Activated naive CD4-positive, alpha-beta T cell treated with anti-CD3 and anti-CD28 coated beads, Interleukin-2, amount 50 U/mL, for 24 hours (primary cell): ENCODE measurements at regions not wholly inside any gene's neighbourhood (a gene's known extent, or its start where the extent isn't known, plus 50 kb on each side); places are given as distances from the start of the nearest gene placed in this dataset.
"Not testable (repeated sequence)": the region's sequence is repeated elsewhere in the genome, so short reads cannot be mapped to it uniquely, and the experiment has no call there.

ENCODE experiments used
- H3K27ac Mint-ChIP-seq: one replicate; pipeline ENCODE4 v1.8.0; 2021; ENCODE audit warnings: mild to moderate bottlenecking, mixed read lengths
- H3K27me3 Mint-ChIP-seq: one replicate; pipeline ENCODE4 v1.8.0; 2021; ENCODE audit warnings: mixed read lengths
- H3K36me3 Mint-ChIP-seq: one replicate; pipeline ENCODE4 v1.8.0; 2021; ENCODE audit warnings: mixed read lengths
- H3K4me1 Mint-ChIP-seq: one replicate; pipeline ENCODE4 v1.8.0; 2021; ENCODE audit warnings: mixed read lengths
- H3K4me3 Mint-ChIP-seq: one replicate; pipeline ENCODE4 v1.8.0; 2021; ENCODE audit warnings: mild to moderate bottlenecking, mixed read lengths
- H3K9me3 Mint-ChIP-seq: one replicate; pipeline ENCODE4 v1.8.0; 2021; ENCODE audit warnings: mixed read lengths

DNA sequence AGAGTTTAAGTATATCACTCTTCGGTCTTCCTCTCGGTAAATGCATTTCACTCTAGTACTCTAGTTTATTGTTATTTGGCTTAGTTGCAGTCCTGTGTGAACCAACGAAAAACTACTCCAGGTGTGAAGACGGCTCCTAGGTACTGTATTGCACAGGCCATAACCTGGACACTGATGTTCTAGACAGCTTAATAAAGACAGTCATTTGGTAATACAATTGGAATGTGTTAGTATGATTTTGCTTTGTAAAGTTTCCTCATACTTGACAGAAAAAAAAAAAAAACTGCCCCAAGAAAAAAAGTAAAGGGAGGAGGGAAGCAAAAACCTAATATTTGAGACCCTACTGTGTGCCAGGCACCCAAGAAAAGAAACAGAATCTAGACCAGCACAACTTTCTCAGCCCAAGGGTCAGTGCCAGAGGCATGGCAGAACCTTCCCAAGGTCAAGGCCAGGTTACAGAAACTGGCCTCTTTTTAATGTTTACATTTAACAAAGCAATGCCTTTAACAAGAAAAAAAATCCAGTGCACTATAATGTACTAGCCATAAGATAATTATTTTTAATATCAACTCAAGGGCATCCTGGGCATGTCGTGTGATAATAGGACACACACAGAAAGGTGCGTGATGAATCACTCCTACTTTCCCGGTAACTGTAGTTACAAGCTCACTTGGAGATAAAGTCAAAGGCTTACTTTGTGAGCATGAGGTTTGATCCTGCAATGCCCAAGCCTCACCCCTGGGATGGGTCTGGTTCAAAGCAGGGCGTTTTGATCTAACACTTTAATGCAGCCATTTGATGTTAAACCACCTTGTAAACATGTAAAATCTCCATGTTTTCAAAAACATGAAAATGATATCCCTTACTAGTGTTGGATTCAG, 110.6 kb downstream of the BMP4 start:
- no peaks in the 10 kb centered on the region for H3K27me3 Mint-ChIP-seq
- H3K27ac Mint-ChIP-seq = no peak overlapping the region
- no peaks in the 10 kb centered on the region for H3K36me3 Mint-ChIP-seq
- no peaks in the 10 kb centered on the region for H3K9me3 Mint-ChIP-seq
- H3K4me3 Mint-ChIP-seq = no peak overlapping the region
- no peaks in the 10 kb centered on the region for H3K4me1 Mint-ChIP-seq

DNA sequence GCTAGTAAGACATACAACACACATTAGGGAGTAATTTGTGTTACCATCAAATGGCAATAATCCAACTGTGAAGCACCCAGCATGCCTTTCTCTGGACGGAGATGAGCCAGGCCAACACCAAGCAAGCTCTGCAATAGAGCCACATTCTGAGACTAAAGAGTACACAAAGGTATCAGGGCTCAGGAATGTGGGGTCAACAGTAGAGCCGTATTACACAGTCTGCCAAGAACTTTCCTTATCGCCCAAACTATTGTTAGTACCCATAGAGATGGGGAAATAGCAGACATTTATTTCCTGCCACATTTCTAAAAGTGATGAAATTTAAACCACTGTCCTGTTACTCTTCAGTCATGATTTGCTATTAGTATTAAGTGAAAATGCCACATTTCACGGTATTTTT, 113.7 kb downstream of the BMP4 start:
- Mint-ChIP-seq H3K9me3 (no peaks in the 10 kb centered on the region), H3K27ac (no peak overlapping the region), H3K4me1 (no peaks in the 10 kb centered on the region), H3K36me3 (no peaks in the 10 kb centered on the region), H3K27me3 (no peaks in the 10 kb centered on the region), H3K4me3 (no peak overlapping the region)

DNA sequence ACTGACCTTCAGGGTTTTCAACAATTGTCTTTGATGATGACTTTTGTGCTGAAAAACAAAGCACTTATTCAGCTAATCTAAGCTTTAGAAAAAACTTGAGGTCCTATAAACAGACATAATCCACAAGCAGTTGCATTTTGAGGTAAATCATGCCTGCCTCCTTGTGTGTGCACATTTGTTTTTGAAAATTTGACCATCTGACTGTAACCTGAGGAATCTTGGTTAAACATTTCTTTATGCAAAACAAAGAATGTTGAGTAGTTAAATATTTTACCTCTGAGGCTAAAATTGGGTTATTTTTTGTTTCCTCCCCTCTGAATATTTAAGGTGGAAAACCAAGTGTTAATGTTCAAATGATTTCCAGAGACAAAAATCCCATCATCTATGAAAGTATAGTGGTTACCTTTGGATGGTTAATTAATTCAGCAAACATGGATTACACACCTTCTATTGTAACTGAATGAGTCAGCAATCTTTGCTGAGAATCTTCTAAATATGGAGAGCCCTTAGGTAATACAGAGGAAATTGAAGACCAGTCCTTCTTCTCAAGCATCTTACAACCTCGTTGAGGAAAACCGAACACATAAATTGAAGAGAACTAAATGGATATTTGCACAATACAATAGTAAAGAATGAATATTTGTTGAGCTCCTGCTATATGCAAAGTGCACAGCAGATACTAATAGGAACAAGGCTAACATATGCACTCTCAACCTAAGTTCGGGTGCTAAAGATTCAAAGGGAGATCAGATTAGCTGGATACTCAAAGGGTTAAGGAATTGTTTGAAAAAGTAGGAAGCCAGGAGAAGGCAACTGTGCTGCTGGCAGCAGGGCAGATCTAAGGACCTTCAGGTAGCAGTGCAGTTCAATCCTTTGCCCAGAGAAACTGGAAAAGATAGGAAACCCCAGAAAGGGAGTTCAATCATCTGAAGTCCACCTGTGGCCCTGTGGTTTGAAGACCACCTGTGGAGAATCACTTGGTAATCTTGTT, 115.2 kb downstream of the BMP4 start:
- Mint-ChIP-seq H3K27ac (no peak overlapping the region), H3K4me3 (no peak overlapping the region), H3K36me3 (no peaks in the 10 kb centered on the region), H3K4me1 (no peaks in the 10 kb centered on the region), H3K27me3 (no peaks in the 10 kb centered on the region), H3K9me3 (no peaks in the 10 kb centered on the region)

- Mint-ChIP-seq H3K9me3 (no peaks in the 10 kb centered on the region), H3K27ac (no peak overlapping the region), H3K27me3 (no peaks in the 10 kb centered on the region), H3K4me1 (no peaks in the 10 kb centered on the region), H3K36me3 (no peaks in the 10 kb centered on the region), H3K4me3 (no peak overlapping the region)
Observed at GRCh38 chr14:53840444-53840843, 116.2 kb downstream of the BMP4 start.

- H3K36me3 Mint-ChIP-seq = no peaks in the 10 kb centered on the region
- no peaks in the 10 kb centered on the region for H3K9me3 Mint-ChIP-seq
- no peaks in the 10 kb centered on the region for H3K4me1 Mint-ChIP-seq
- no peak overlapping the region for H3K4me3 Mint-ChIP-seq
- no peaks in the 10 kb centered on the region for H3K27me3 Mint-ChIP-seq
- H3K27ac Mint-ChIP-seq = no peak overlapping the region
Observed at GRCh38 chr14:53838374-53838773, 118.3 kb downstream of the BMP4 start.

- not testable (repeated sequence) for H3K4me1 Mint-ChIP-seq, H3K36me3 Mint-ChIP-seq, H3K27ac Mint-ChIP-seq
Observed at GRCh38 chr14:53837656-53838055, 119.0 kb downstream of the BMP4 start.

DNA sequence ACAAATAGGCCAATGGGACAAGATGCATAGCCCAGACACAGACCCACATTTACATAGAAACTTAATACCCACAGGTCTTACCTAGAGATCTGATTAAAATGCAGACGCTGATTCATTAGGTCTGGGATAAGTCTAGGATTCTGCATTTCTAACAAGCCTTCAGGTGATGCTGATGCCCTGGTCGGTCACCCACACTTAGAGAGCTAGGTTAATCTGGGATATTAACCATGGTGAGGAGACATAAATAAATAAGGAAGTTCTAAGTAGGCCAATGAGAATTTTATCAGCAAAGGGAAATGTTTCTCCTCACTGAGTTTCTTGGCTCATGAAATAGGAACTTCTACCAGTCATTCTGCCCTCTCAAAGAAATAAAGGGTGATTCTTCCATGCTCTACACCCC, 120.1 kb downstream of the BMP4 start:
- no peaks in the 10 kb centered on the region for H3K36me3 Mint-ChIP-seq
- H3K4me3 Mint-ChIP-seq = no peak overlapping the region
- no peaks in the 10 kb centered on the region for H3K9me3 Mint-ChIP-seq
- H3K27me3 Mint-ChIP-seq = no peaks in the 10 kb centered on the region
- no peak overlapping the region for H3K27ac Mint-ChIP-seq
- no peaks in the 10 kb centered on the region for H3K4me1 Mint-ChIP-seq

More at GRCh38 chr14:53837656-53838055, 119.0 kb downstream of the BMP4 start:
- not testable (repeated sequence) for H3K27me3 Mint-ChIP-seq, H3K4me3 Mint-ChIP-seq, H3K9me3 Mint-ChIP-seq

GRCh38 chr14:53828820-53829219, 127.8 kb downstream of the BMP4 start:
- no peaks in the 10 kb centered on the region for H3K9me3 Mint-ChIP-seq
- no peaks in the 10 kb centered on the region for H3K27me3 Mint-ChIP-seq
- no peaks in the 10 kb centered on the region for H3K36me3 Mint-ChIP-seq
- H3K4me1 Mint-ChIP-seq = no peaks in the 10 kb centered on the region
- no peak overlapping the region for H3K4me3 Mint-ChIP-seq
- no peak overlapping the region for H3K27ac Mint-ChIP-seq

GRCh38 chr14:53824061-53824460, 132.6 kb downstream of the BMP4 start:
- Mint-ChIP-seq H3K27me3 (no peaks in the 10 kb centered on the region), H3K36me3 (no peaks in the 10 kb centered on the region), H3K9me3 (no peaks in the 10 kb centered on the region), H3K27ac (no peak overlapping the region), H3K4me1 (no peaks in the 10 kb centered on the region), H3K4me3 (no peak overlapping the region)

- no peaks in the 10 kb centered on the region for H3K9me3 Mint-ChIP-seq
- H3K27ac Mint-ChIP-seq = no peak overlapping the region
- H3K36me3 Mint-ChIP-seq = no peaks in the 10 kb centered on the region
- H3K27me3 Mint-ChIP-seq = peaks cover 2% of the 10 kb centered on the region
- H3K4me1 Mint-ChIP-seq = no peaks in the 10 kb centered on the region
- H3K4me3 Mint-ChIP-seq = no peak overlapping the region
Observed at GRCh38 chr14:53814392-53814791, 142.2 kb downstream of the BMP4 start.

- H3K4me1 Mint-ChIP-seq = no peaks in the 10 kb centered on the region
- no peaks in the 10 kb centered on the region for H3K27me3 Mint-ChIP-seq
- peaks cover 4% of the 10 kb centered on the region for H3K9me3 Mint-ChIP-seq
- H3K36me3 Mint-ChIP-seq = no peaks in the 10 kb centered on the region
- no peak overlapping the region for H3K4me3 Mint-ChIP-seq
- H3K27ac Mint-ChIP-seq = no peak overlapping the region
Observed at GRCh38 chr14:53810221-53810620, 146.4 kb downstream of the BMP4 start.

GRCh38 chr14:53808042-53808441, 148.6 kb downstream of the BMP4 start:
- Mint-ChIP-seq H3K27ac (no peak overlapping the region), H3K9me3 (peaks cover 4% of the 10 kb centered on the region), H3K36me3 (no peaks in the 10 kb centered on the region), H3K27me3 (no peaks in the 10 kb centered on the region), H3K4me1 (no peaks in the 10 kb centered on the region), H3K4me3 (no peak overlapping the region)

DNA sequence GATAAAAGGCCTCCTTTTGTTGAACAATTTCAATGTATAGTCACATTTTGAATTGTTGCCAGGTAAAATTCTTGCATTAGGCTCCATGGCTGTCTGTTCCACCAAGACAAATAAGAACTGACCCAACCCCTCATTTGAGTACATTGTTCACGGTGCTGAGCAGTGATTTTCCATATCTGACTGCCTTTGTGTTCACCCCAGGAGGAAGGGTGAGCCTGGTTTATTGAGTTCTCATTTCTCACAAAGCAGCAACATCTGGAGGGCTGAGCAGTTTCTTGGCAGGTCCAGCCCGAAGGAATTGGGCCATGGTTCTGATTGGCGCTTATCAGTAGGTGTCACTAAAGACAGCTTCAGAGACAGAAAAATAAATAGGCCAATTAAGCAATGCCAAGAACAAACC, 149.1 kb downstream of the BMP4 start:
- no peaks in the 10 kb centered on the region for H3K27me3 Mint-ChIP-seq
- no peak overlapping the region for H3K4me3 Mint-ChIP-seq
- no peak overlapping the region for H3K27ac Mint-ChIP-seq
- no peaks in the 10 kb centered on the region for H3K4me1 Mint-ChIP-seq
- H3K9me3 Mint-ChIP-seq = peaks cover 4% of the 10 kb centered on the region
- no peaks in the 10 kb centered on the region for H3K36me3 Mint-ChIP-seq

DNA sequence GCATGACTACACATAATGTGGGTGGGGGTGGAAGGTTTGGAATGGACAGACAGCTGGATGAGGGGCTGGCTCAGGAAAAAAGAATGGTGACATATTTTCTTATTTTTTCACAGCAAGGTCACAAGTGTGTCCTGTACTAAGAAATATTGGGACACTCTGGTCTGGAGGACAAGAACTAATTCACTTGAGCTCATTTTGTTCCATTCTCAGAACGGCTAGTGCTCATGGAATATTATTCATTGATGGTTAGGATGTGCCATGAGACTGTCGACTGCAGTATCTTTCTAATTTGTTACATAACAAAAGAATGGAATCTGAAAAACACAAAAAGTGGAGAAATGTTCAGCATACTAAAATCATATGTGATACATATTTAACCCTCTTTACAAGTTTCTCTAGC, 149.5 kb downstream of the BMP4 start:
- Mint-ChIP-seq H3K27me3 (no peaks in the 10 kb centered on the region), H3K9me3 (peaks cover 4% of the 10 kb centered on the region), H3K4me3 (no peak overlapping the region), H3K27ac (no peak overlapping the region), H3K36me3 (no peaks in the 10 kb centered on the region), H3K4me1 (no peaks in the 10 kb centered on the region)

DNA sequence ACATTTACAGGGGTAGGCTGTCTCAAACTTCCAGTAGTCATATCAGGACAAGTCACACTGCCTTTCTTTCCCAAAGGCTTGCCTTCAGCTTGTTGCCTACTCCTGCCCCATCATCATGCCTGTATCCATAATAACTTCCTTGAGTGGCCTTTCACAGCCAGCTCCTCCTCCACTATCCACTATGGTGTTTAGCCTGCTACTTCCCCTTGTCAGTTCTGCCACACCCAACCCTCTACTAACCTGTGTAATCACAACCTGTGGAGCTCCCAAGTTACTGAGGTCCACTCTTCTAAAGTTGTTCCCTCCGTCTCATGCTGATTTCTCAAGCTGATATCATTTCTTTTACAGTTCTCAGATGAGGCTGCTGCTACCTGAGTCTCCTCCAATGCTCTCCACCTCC, 159.9 kb downstream of the BMP4 start:
- Mint-ChIP-seq H3K4me3 (no peak overlapping the region), H3K36me3 (no peaks in the 10 kb centered on the region), H3K27me3 (no peaks in the 10 kb centered on the region), H3K27ac (no peak overlapping the region), H3K9me3 (no peaks in the 10 kb centered on the region), H3K4me1 (no peaks in the 10 kb centered on the region)
